Activated naive CD4-positive, alpha-beta T cell treated with anti-CD3 and anti-CD28 coated beads, Interleukin-2, amount 10 ng/mL, durations not matched to agents 7 days and 5 days (primary cell): ENCODE measurements at regions not wholly inside any gene's neighbourhood (a gene's known extent, or its start where the extent isn't known, plus 50 kb on each side); places are given as distances from the start of the nearest gene placed in this dataset.

Experiments
- CTCF ChIA-PET: fragments of 350-600 bp; sonication (Branson Sonifier 250); formaldehyde crosslinking; loops from one replicate; lab custom pipeline; 2021; ENCODE audit warnings: antibody characterized with exemption; lab: Charles Lee
- DNase-seq: peaks from one replicate; pipeline ENCODE4 v3.0.0-alpha.2; 2020
- H3K27ac Mint-ChIP-seq: one replicate; pipeline ENCODE4 v1.8.0; 2021; ENCODE audit warnings: mild to moderate bottlenecking, moderate library complexity, mixed read lengths
- H3K27me3 Mint-ChIP-seq: one replicate; pipeline ENCODE4 v1.8.0; 2021; ENCODE audit warnings: mild to moderate bottlenecking, mixed read lengths
- H3K36me3 Mint-ChIP-seq: one replicate; pipeline ENCODE4 v1.8.0; 2021; ENCODE audit warnings: mixed read lengths
- H3K4me1 Mint-ChIP-seq: one replicate; pipeline ENCODE4 v1.8.0; 2021; ENCODE audit warnings: mixed read lengths
- H3K4me3 Mint-ChIP-seq: one replicate; pipeline ENCODE4 v1.8.0; 2021; ENCODE audit warnings: mild to moderate bottlenecking, moderate library complexity, mixed read lengths
- H3K9me3 Mint-ChIP-seq: one replicate; pipeline ENCODE4 v1.8.0; 2021; ENCODE audit warnings: mixed read lengths

GRCh38 chr3:46124216-46125177 lies 83.6 kb downstream of the CCR1 start:
- CTCF ChIA-PET: interaction anchor here (1.0 kb wide), 1 partner anchor 9 kb away, joined by 3 read pairs; no protein-coding TSS in a partner anchor
- H3K27me3 Mint-ChIP-seq: peaks cover 52% of the 10 kb centered on the region

GRCh38 chr3:46123646-46124045 lies 84.5 kb downstream of the CCR1 start:
- no peak for DNase-seq
- Mint-ChIP-seq H3K27ac (no peak overlapping the region), H3K27me3 (peaks cover 56% of the 10 kb centered on the region), H3K4me3 (no peak overlapping the region), H3K9me3 (no peaks in the 10 kb centered on the region), H3K4me1 (peaks cover 6% of the 10 kb centered on the region), H3K36me3 (no peaks in the 10 kb centered on the region)
- CTCF ChIA-PET: no interaction called here

More at GRCh38 chr3:46124216-46125177, 83.6 kb downstream of the CCR1 start:
- DNase-seq: no peak
- H3K36me3 Mint-ChIP-seq: no peaks in the 10 kb centered on the region
- no peak overlapping the region for H3K4me3 Mint-ChIP-seq
- no peak overlapping the region for H3K27ac Mint-ChIP-seq
- no peaks in the 10 kb centered on the region for H3K9me3 Mint-ChIP-seq
- peaks cover 15% of the 10 kb centered on the region for H3K4me1 Mint-ChIP-seq

- CTCF ChIA-PET: interaction anchor here (0.8 to 1.2 kb wide), 2 partner anchors 86 to 92 kb away, joined by 3 read pairs; partner anchors contain the start of gene CCR1
- Mint-ChIP-seq H3K4me1 (no peaks in the 10 kb centered on the region), H3K36me3 (no peaks in the 10 kb centered on the region), H3K27me3 (peaks cover 50% of the 10 kb centered on the region), H3K4me3 (no peak overlapping the region), H3K9me3 (no peaks in the 10 kb centered on the region), H3K27ac (no peak overlapping the region)
- DNase-seq: no peak
Observed at GRCh38 chr3:46122091-46122490, 86.0 kb downstream of the CCR1 start.

- Mint-ChIP-seq H3K4me1 (no peaks in the 10 kb centered on the region), H3K27ac (no peak overlapping the region), H3K27me3 (peaks cover 47% of the 10 kb centered on the region), H3K4me3 (no peak overlapping the region), H3K36me3 (no peaks in the 10 kb centered on the region), H3K9me3 (no peaks in the 10 kb centered on the region)
- CTCF ChIA-PET: no interaction called here
- no peak for DNase-seq
Observed at GRCh38 chr3:46120983-46121382, 87.1 kb downstream of the CCR1 start.

GRCh38 chr3:46119709-46120498 lies 88.2 kb downstream of the CCR1 start:
- Mint-ChIP-seq H3K4me3 (no peak overlapping the region), H3K9me3 (no peaks in the 10 kb centered on the region), H3K27me3 (peaks cover 39% of the 10 kb centered on the region), H3K36me3 (no peaks in the 10 kb centered on the region), H3K4me1 (no peaks in the 10 kb centered on the region), H3K27ac (no peak overlapping the region)
- CTCF ChIA-PET: no interaction called here
- DNase-seq: no peak

- no peak for DNase-seq
- H3K36me3 Mint-ChIP-seq: no peaks in the 10 kb centered on the region
- no peaks in the 10 kb centered on the region for H3K4me1 Mint-ChIP-seq
- CTCF ChIA-PET: no interaction called here
- H3K9me3 Mint-ChIP-seq: no peaks in the 10 kb centered on the region
- peaks cover 34% of the 10 kb centered on the region for H3K27me3 Mint-ChIP-seq
- no peak overlapping the region for H3K4me3 Mint-ChIP-seq
- H3K27ac Mint-ChIP-seq: no peak overlapping the region
Observed at GRCh38 chr3:46119253-46119652, 88.9 kb downstream of the CCR1 start.

GRCh38 chr3:46116996-46117395 lies 89.7 kb upstream of the XCR1 start:
- Mint-ChIP-seq H3K36me3 (no peaks in the 10 kb centered on the region), H3K4me1 (no peaks in the 10 kb centered on the region), H3K27ac (no peak overlapping the region), H3K9me3 (no peaks in the 10 kb centered on the region), H3K27me3 (peaks cover 25% of the 10 kb centered on the region), H3K4me3 (no peak overlapping the region)
- CTCF ChIA-PET: no interaction called here
- no peak for DNase-seq

GRCh38 chr3:46114323-46114988 lies 87.2 kb upstream of the XCR1 start:
- peaks cover 5% of the 10 kb centered on the region for H3K36me3 Mint-ChIP-seq
- H3K27ac Mint-ChIP-seq: no peak overlapping the region
- DNase-seq: no peak
- H3K4me3 Mint-ChIP-seq: no peak overlapping the region
- peaks cover 8% of the 10 kb centered on the region for H3K27me3 Mint-ChIP-seq
- peaks cover 18% of the 10 kb centered on the region for H3K4me1 Mint-ChIP-seq
- CTCF ChIA-PET: interaction anchor here (0.7 kb wide), 1 partner anchor 28 kb away, joined by 3 read pairs; no protein-coding TSS in a partner anchor
- H3K9me3 Mint-ChIP-seq: no peaks in the 10 kb centered on the region

- H3K4me1 Mint-ChIP-seq: peaks cover 27% of the 10 kb centered on the region
- H3K36me3 Mint-ChIP-seq: peaks cover 5% of the 10 kb centered on the region
- DNase-seq: no peak
- CTCF ChIA-PET: interaction anchor here (1.1 kb wide), 1 partner anchor 95 kb away, joined by 3 read pairs; the partner anchor contains the start of gene CCR1
- no peaks in the 10 kb centered on the region for H3K9me3 Mint-ChIP-seq
- no peak overlapping the region for H3K4me3 Mint-ChIP-seq
- H3K27ac Mint-ChIP-seq: no peak overlapping the region
- H3K27me3 Mint-ChIP-seq: peaks cover 10% of the 10 kb centered on the region
Observed at GRCh38 chr3:46113608-46114007, 86.3 kb upstream of the XCR1 start.

GRCh38 chr3:46112984-46113383 lies 85.7 kb upstream of the XCR1 start:
- CTCF ChIA-PET: interaction anchor here (0.6 to 1.1 kb wide), 3 partner anchors 95 to 1911 kb away, joined by 3 read pairs; partner anchors contain the start of gene CCR1
- H3K4me3 Mint-ChIP-seq: no peak overlapping the region
- peaks cover 5% of the 10 kb centered on the region for H3K36me3 Mint-ChIP-seq
- no peaks in the 10 kb centered on the region for H3K9me3 Mint-ChIP-seq
- DNase-seq: no peak
- H3K4me1 Mint-ChIP-seq: peaks cover 33% of the 10 kb centered on the region
- H3K27ac Mint-ChIP-seq: no peak overlapping the region
- H3K27me3 Mint-ChIP-seq: peaks cover 10% of the 10 kb centered on the region

- CTCF ChIA-PET: interaction anchor here (0.6 kb wide), 1 partner anchor 1912 kb away, joined by 3 read pairs; no protein-coding TSS in a partner anchor
- no peak overlapping the region for H3K27ac Mint-ChIP-seq
- H3K4me1 Mint-ChIP-seq: peaks cover 40% of the 10 kb centered on the region
- no peak overlapping the region for H3K4me3 Mint-ChIP-seq
- DNase-seq: no peak
- H3K9me3 Mint-ChIP-seq: no peaks in the 10 kb centered on the region
- peaks cover 17% of the 10 kb centered on the region for H3K27me3 Mint-ChIP-seq
- H3K36me3 Mint-ChIP-seq: peaks cover 5% of the 10 kb centered on the region
Observed at GRCh38 chr3:46112296-46112695, 85.0 kb upstream of the XCR1 start.

GRCh38 chr3:46110701-46111493 lies 83.6 kb upstream of the XCR1 start:
- no peak for DNase-seq
- peaks cover 5% of the 10 kb centered on the region for H3K36me3 Mint-ChIP-seq
- H3K4me1 Mint-ChIP-seq: peaks cover 40% of the 10 kb centered on the region
- CTCF ChIA-PET: no interaction called here
- no peaks in the 10 kb centered on the region for H3K9me3 Mint-ChIP-seq
- H3K27ac Mint-ChIP-seq: no peak overlapping the region
- no peak overlapping the region for H3K4me3 Mint-ChIP-seq
- H3K27me3 Mint-ChIP-seq: peaks cover 17% of the 10 kb centered on the region

GRCh38 chr3:46107682-46108081 lies 80.4 kb upstream of the XCR1 start:
- H3K36me3 Mint-ChIP-seq: peaks cover 5% of the 10 kb centered on the region
- no peak overlapping the region for H3K4me3 Mint-ChIP-seq
- no peak overlapping the region for H3K27ac Mint-ChIP-seq
- H3K9me3 Mint-ChIP-seq: no peaks in the 10 kb centered on the region
- peaks cover 55% of the 10 kb centered on the region for H3K4me1 Mint-ChIP-seq
- no peak for DNase-seq
- CTCF ChIA-PET: no interaction called here
- peaks cover 25% of the 10 kb centered on the region for H3K27me3 Mint-ChIP-seq
